HEK293 (cell line): ENCODE measurements at regions not wholly inside any gene's neighbourhood (a gene's known extent, or its start where the extent isn't known, plus 50 kb on each side); places are given as distances from the start of the nearest gene placed in this dataset.

Experiments used
- CTCF ChIA-PET: fragments of 350-600 bp; formaldehyde crosslinking; extraction: SDS; loops from one replicate; lab custom pipeline; 2021; ENCODE audit warnings: antibody characterized with exemption; lab: Yijun Ruan, JAX
- POLR2A ChIA-PET: fragments of 300-600 bp; formaldehyde crosslinking; extraction: SDS; loops from one replicate; lab custom pipeline; 2020; ENCODE audit warnings: antibody characterized with exemption, inconsistent platforms; lab: Yijun Ruan, JAX
- H3K27ac ChIP-seq: fragments of 200-500 bp; sonication (Bioruptor generic); 2 replicates; pipeline ENCODE4 v1.5.1; 2014; ENCODE audit warnings: low read depth, low read length, control low read depth, inconsistent platforms; ENCODE audit errors: extremely low read depth
- H3K36me3 ChIP-seq, 2 experiments: fragments of 200-500 bp in 1 of 2; sonication (Bioruptor generic) in 1 of 2; 1 replicate in 1 of 2; 2 replicates in 1 of 2; pipeline ENCODE4 v1.5.1; 2014 to 2017; ENCODE audit warnings: inconsistent platforms in 2 of 2, low read length in 2 of 2; ENCODE audit not compliant: control insufficient read depth in 2 of 2, insufficient read depth in 1 of 2
- H3K4me1 ChIP-seq: fragments of 200-500 bp; sonication (Bioruptor generic); 2 replicates; pipeline ENCODE4 v1.5.1; 2014; ENCODE audit warnings: mild to moderate bottlenecking, low read length, inconsistent platforms; ENCODE audit not compliant: control insufficient read depth, insufficient read depth
- H3K4me3 ChIP-seq: 2 replicates; pipeline ENCODE4 v1.5.1; 2011; ENCODE audit warnings: low read depth, mild to moderate bottlenecking, control low read depth, low read length, moderate library complexity
- H3K9me3 ChIP-seq: fragments of 200-500 bp; sonication (Bioruptor generic); 2 replicates; pipeline ENCODE4 v1.5.1; 2014; ENCODE audit warnings: low read depth, low read length, inconsistent platforms; ENCODE audit not compliant: control insufficient read depth, insufficient read depth
- BCL6B ChIP-seq: fragments of 450-650 bp; formaldehyde crosslinking; IDR thresholded peaks from 2 replicates; pipeline ENCODE4 v1.5.1; 2017; ENCODE audit warnings: missing biosample characterization, missing genetic modification characterization
- RBAK ChIP-seq: fragments of 450-650 bp; formaldehyde crosslinking; IDR thresholded peaks from 2 replicates; pipeline ENCODE4 v1.5.1; 2016; ENCODE audit warnings: missing biosample characterization, missing genetic modification characterization
- ZBTB11 ChIP-seq: fragments of 450-650 bp; formaldehyde crosslinking; conservative IDR thresholded peaks from 2 replicates; pipeline ENCODE4 v1.5.1; 2016; ENCODE audit warnings: low read depth, missing biosample characterization, missing genetic modification characterization
- ZFP3 ChIP-seq: fragments of 450-650 bp; formaldehyde crosslinking; IDR thresholded peaks from 2 replicates; pipeline ENCODE4 v1.5.1; 2016; ENCODE audit warnings: low read depth, missing biosample characterization, missing genetic modification characterization
- ZFP69B ChIP-seq: fragments of 450-650 bp; formaldehyde crosslinking; IDR thresholded peaks from 2 replicates; pipeline ENCODE4 v1.5.1; 2016; ENCODE audit warnings: missing biosample characterization, missing genetic modification characterization
- ZNF155 ChIP-seq: fragments of 450-650 bp; formaldehyde crosslinking; IDR thresholded peaks from 2 replicates; pipeline ENCODE4 v1.5.1; 2016; ENCODE audit warnings: missing biosample characterization, missing genetic modification characterization
- ZNF157 ChIP-seq: fragments of 450-650 bp; formaldehyde crosslinking; IDR thresholded peaks from 2 replicates; pipeline ENCODE4 v1.5.1; 2016; ENCODE audit warnings: missing biosample characterization, missing genetic modification characterization
- ZNF26 ChIP-seq: fragments of 450-650 bp; formaldehyde crosslinking; IDR thresholded peaks from 2 replicates; pipeline ENCODE4 v1.5.1; 2016; ENCODE audit warnings: missing biosample characterization, missing genetic modification characterization
- ZNF423 ChIP-seq: fragments of 450-650 bp; formaldehyde crosslinking; IDR thresholded peaks from 2 replicates; pipeline ENCODE4 v1.5.1; 2016; ENCODE audit warnings: missing biosample characterization, missing genetic modification characterization
- ZNF518A ChIP-seq: fragments of 450-650 bp; formaldehyde crosslinking; conservative IDR thresholded peaks from 2 replicates; pipeline ENCODE4 v1.5.1; 2016; ENCODE audit warnings: low read depth, missing biosample characterization, missing genetic modification characterization
- ZNF585B ChIP-seq: fragments of 450-650 bp; formaldehyde crosslinking; IDR thresholded peaks from 2 replicates; pipeline ENCODE4 v1.5.1; 2016; ENCODE audit warnings: missing biosample characterization, missing genetic modification characterization
- ZNF654 ChIP-seq: fragments of 450-650 bp; formaldehyde crosslinking; IDR thresholded peaks from 2 replicates; pipeline ENCODE4 v1.5.1; 2016; ENCODE audit warnings: low read depth, missing biosample characterization, missing genetic modification characterization
- ZNF76 ChIP-seq: fragments of 450-650 bp; formaldehyde crosslinking; IDR thresholded peaks from 2 replicates; pipeline ENCODE4; 2016; ENCODE audit warnings: low read depth, missing biosample characterization, missing genetic modification characterization, borderline replicate concordance
- ZNF768 ChIP-seq: fragments of 450-650 bp; formaldehyde crosslinking; IDR thresholded peaks from 2 replicates; pipeline ENCODE4 v1.5.1; 2018; ENCODE audit warnings: missing biosample characterization, mild to moderate bottlenecking, missing genetic modification characterization
- ZNF776 ChIP-seq: fragments of 450-650 bp; formaldehyde crosslinking; IDR thresholded peaks from 2 replicates; pipeline ENCODE4 v1.5.0; 2017; ENCODE audit warnings: missing biosample characterization, missing genetic modification characterization, borderline replicate concordance
- ZNF785 ChIP-seq: fragments of 450-650 bp; formaldehyde crosslinking; IDR thresholded peaks from 2 replicates; pipeline ENCODE4 v1.5.1; 2016; ENCODE audit warnings: missing biosample characterization, missing genetic modification characterization

- H3K4me3 ChIP-seq = no peak overlapping the region
- ChIA-PET POLR2A (no interaction called here), CTCF (interaction anchor here (2.4 kb wide), 1 partner anchor 27 kb away, joined by 8 read pairs; no protein-coding TSS in a partner anchor)
- no peaks in the 10 kb centered on the region; the same call in 1 of the 2 replicates for H3K9me3 ChIP-seq
- no peak for TF ChIP-seq ZFP3 (tag by site-specific recombination)
- TF ChIP-seq ZNF518A (tag by site-specific recombination) = no peak
- no peak for TF ChIP-seq ZNF776
- TF ChIP-seq ZNF654 = no peak
- no peak for TF ChIP-seq BCL6B
- no peak for TF ChIP-seq RBAK (tag by site-specific recombination)
- TF ChIP-seq ZBTB11 (tag by site-specific recombination) = no peak
- no peak for TF ChIP-seq ZNF157 (tag by site-specific recombination)
- TF ChIP-seq ZNF768 (tag by site-specific recombination) = no peak
- TF ChIP-seq ZFP69B (tag by site-specific recombination) = no peak
- no peak for TF ChIP-seq ZNF26
- TF ChIP-seq ZNF785 = no peak
- no peak for TF ChIP-seq ZNF423
- no peak for TF ChIP-seq ZNF76 (tag by site-specific recombination)
- TF ChIP-seq ZNF155 (tag by site-specific recombination) = no peak
- no peak for TF ChIP-seq ZNF585B
- H3K4me1 ChIP-seq = no peaks in the 10 kb centered on the region
- H3K27ac ChIP-seq = no peak overlapping the region
- H3K36me3 ChIP-seq = no peaks in the 10 kb centered on the region
Measured at GRCh38 chr21:27673581-27673980, 706.7 kb upstream of the ADAMTS5 start.
